Astrocyte of the cerebellum (primary cell): ENCODE measurements at regions not wholly inside any gene's neighbourhood (a gene's known extent, or its start where the extent isn't known, plus 50 kb on each side); places are given as distances from the start of the nearest gene placed in this dataset.

ENCODE experiments used
- DNase-seq: peaks from one replicate; pipeline ENCODE4 v3.0.0-alpha.2; 2011; ENCODE audit warnings: low read depth
- H3K4me3 ChIP-seq: 2 replicates; pipeline ENCODE4 v1.5.1; 2011; ENCODE audit warnings: mild to moderate bottlenecking, low read depth, low read length, moderate library complexity
- CTCF ChIP-seq: IDR thresholded peaks from 2 replicates; pipeline ENCODE4 v1.5.1; 2012; ENCODE audit warnings: low read length, low read depth, moderate library complexity, mild to moderate bottlenecking; ENCODE audit errors: missing control alignments
- in situ Hi-C: cut with HindIII; loops from 2 replicates; pipeline ENCODE4 v1.10.0; 2017; ENCODE audit warnings: low sequenced_read_pairs

- H3K4me3 ChIP-seq, result no peak overlapping the region
- no peak for DNase-seq
- no peak for TF ChIP-seq CTCF
- in situ Hi-C loops, result no loop called here
These were observed 333.9 kb downstream of the ADRA2A start for GRCh38 chr10:111410740-111411139.

GRCh38 chr10:111425459-111425858 is 348.6 kb downstream of the ADRA2A start:
- DNase-seq, result no peak
- no peak for TF ChIP-seq CTCF
- in situ Hi-C loops, result no loop called here

GRCh38 chr10:111429288-111430028 is 352.6 kb downstream of the ADRA2A start:
- TF ChIP-seq CTCF, result no peak
- DNase-seq, result no peak
- in situ Hi-C loops, result no loop called here
- H3K4me3 ChIP-seq, result no peak overlapping the region

More at GRCh38 chr10:111425459-111425858, 348.6 kb downstream of the ADRA2A start:
- no peak overlapping the region for H3K4me3 ChIP-seq

- no peak overlapping the region for H3K4me3 ChIP-seq
- in situ Hi-C loops, result no loop called here
- no peak for DNase-seq
- no peak for TF ChIP-seq CTCF
These were observed 353.2 kb downstream of the ADRA2A start for GRCh38 chr10:111430070-111430469.

GRCh38 chr10:111432588-111432987 is 355.8 kb downstream of the ADRA2A start:
- TF ChIP-seq CTCF, result no peak
- DNase-seq, result no peak
- no peak overlapping the region for H3K4me3 ChIP-seq
- in situ Hi-C loops, result no loop called here

- no peak for TF ChIP-seq CTCF
- no peak for DNase-seq
- in situ Hi-C loops, result no loop called here
- H3K4me3 ChIP-seq, result no peak overlapping the region
These were observed 359.0 kb downstream of the ADRA2A start for GRCh38 chr10:111435871-111436270.
